Mammary epithelial cell (primary cell): ENCODE measurements at regions not wholly inside any gene's neighbourhood (a gene's known extent, or its start where the extent isn't known, plus 50 kb on each side); places are given as distances from the start of the nearest gene placed in this dataset.

Experiments used
- EZH2 ChIP-seq: IDR thresholded peaks from 2 replicates; pipeline ENCODE4 v1.6.1; 2012; ENCODE audit warnings: low read length, inconsistent platforms, borderline replicate concordance
- TF ChIP-seq, protein P1 (sequence below), 2 donors: IDR thresholded peaks in 1 of 2; conservative IDR thresholded peaks in 1 of 2; 2 replicates each; pipeline ENCODE4 v1.5.1; 2011 to 2012; ENCODE audit warnings: inconsistent platforms in 2 of 2, low read length in 2 of 2, mild to moderate bottlenecking in 2 of 2, control low read depth in 1 of 2, low read depth in 1 of 2; ENCODE audit not compliant: insufficient read depth in 1 of 2; ENCODE audit errors: extremely low read depth in 1 of 2

DNA sequence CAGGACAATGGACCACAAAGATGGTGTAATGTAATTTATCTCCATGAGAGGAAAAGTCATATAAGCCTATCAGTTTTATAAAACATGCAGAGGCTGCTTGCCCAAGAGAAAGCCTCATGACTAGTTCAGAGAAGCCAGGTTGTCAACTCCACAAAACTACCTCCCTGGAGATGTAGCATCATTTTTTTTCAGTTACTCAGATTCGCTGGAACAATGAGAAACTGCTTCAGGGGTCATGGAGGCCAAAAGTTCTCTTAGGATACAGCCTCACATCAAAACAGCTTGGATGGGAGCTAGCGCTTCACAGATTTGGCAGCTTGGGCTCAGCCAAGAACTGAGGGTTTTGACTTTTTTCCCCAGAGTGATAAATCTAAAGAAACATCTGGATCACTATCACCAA, 263.5 kb downstream of the INSIG2 start:
- TF ChIP-seq EZH2: no peak
- TF ChIP-seq, protein P1, sequence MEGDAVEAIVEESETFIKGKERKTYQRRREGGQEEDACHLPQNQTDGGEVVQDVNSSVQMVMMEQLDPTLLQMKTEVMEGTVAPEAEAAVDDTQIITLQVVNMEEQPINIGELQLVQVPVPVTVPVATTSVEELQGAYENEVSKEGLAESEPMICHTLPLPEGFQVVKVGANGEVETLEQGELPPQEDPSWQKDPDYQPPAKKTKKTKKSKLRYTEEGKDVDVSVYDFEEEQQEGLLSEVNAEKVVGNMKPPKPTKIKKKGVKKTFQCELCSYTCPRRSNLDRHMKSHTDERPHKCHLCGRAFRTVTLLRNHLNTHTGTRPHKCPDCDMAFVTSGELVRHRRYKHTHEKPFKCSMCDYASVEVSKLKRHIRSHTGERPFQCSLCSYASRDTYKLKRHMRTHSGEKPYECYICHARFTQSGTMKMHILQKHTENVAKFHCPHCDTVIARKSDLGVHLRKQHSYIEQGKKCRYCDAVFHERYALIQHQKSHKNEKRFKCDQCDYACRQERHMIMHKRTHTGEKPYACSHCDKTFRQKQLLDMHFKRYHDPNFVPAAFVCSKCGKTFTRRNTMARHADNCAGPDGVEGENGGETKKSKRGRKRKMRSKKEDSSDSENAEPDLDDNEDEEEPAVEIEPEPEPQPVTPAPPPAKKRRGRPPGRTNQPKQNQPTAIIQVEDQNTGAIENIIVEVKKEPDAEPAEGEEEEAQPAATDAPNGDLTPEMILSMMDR (conservative IDR thresholded peaks at IDR 0.05 in 1 of 2, IDR thresholded peaks at IDR 0.05 in 1 of 2; ENCODE audit: extremely low read depth in 1 of 2, insufficient read depth in 1 of 2, low read depth in 1 of 2, low read length in 2 of 2): no peak
